ENCODE measurements at regions not wholly inside any gene's neighbourhood (a gene's known extent, or its start where the extent isn't known, plus 50 kb on each side); places are given as distances from the start of the nearest gene placed in this dataset.
"Not testable (repeated sequence)": the region's sequence is repeated elsewhere in the genome, so short reads cannot be mapped to it uniquely, and the experiment has no call there.

- H3K9ac ChIP-seq; H3K27me3 ChIP-seq; H3K27ac ChIP-seq; H3K4me3 ChIP-seq; H4K20me1 ChIP-seq; H3K36me3 ChIP-seq; H3K9me3 ChIP-seq (replicated peaks in 1 of 11); H3K4me1 ChIP-seq; H3K4me2 ChIP-seq: not testable (repeated sequence)
Observed at GRCh38 chr22:10749423-10749822, 4778.6 kb upstream of the OR11H1 start.

- H3K4me1 ChIP-seq; H4K20me1 ChIP-seq; H3K9me3 ChIP-seq (replicated peaks in 1 of 11); H3K27ac ChIP-seq; H3K27me3 ChIP-seq; H3K36me3 ChIP-seq; H3K4me3 ChIP-seq; H3K9ac ChIP-seq; H3K4me2 ChIP-seq: not testable (repeated sequence)
Observed at GRCh38 chr22:10753566-10753965, 4774.4 kb upstream of the OR11H1 start.

- not testable (repeated sequence) for H3K9me3 ChIP-seq (replicated peaks in 1 of 11); H4K20me1 ChIP-seq; H3K27ac ChIP-seq; H3K4me2 ChIP-seq; H3K9ac ChIP-seq; H3K4me3 ChIP-seq; H3K36me3 ChIP-seq; H3K27me3 ChIP-seq; H3K4me1 ChIP-seq
Observed at GRCh38 chr22:10755350-10755749, 4772.6 kb upstream of the OR11H1 start.

- not testable (repeated sequence) for H3K4me1 ChIP-seq; H3K9me3 ChIP-seq (replicated peaks in 1 of 11); H3K27me3 ChIP-seq; H3K4me3 ChIP-seq; H4K20me1 ChIP-seq; H3K27ac ChIP-seq; H3K9ac ChIP-seq; H3K36me3 ChIP-seq; H3K4me2 ChIP-seq
Observed at GRCh38 chr22:10760418-10760817, 4767.6 kb upstream of the OR11H1 start.

GRCh38 chr22:10766320-10766719 is 4761.7 kb upstream of the OR11H1 start:
- not testable (repeated sequence) for H3K9ac ChIP-seq, H3K4me2 ChIP-seq, H3K27ac ChIP-seq, H3K27me3 ChIP-seq, H4K20me1 ChIP-seq, H3K4me1 ChIP-seq, H3K4me3 ChIP-seq, H3K36me3 ChIP-seq
- peaks cover 19 to 37% (median 30%) of the 10 kb centered on the region in 11 experiments for H3K9me3 ChIP-seq (replicated peaks in 1 of 11)

GRCh38 chr22:10768875-10769274 is 4759.1 kb upstream of the OR11H1 start:
- not testable (repeated sequence) for H3K4me2 ChIP-seq, H4K20me1 ChIP-seq, H3K27me3 ChIP-seq, H3K4me1 ChIP-seq, H3K4me3 ChIP-seq, H3K36me3 ChIP-seq, H3K27ac ChIP-seq, H3K9ac ChIP-seq
- peaks cover 19 to 50% (median 37%) of the 10 kb centered on the region in 11 experiments for H3K9me3 ChIP-seq (replicated peaks in 1 of 11)

- H3K9me3 ChIP-seq (replicated peaks in 1 of 11) = peaks cover 13 to 46% (median 35%) of the 10 kb centered on the region in 11 experiments
- not testable (repeated sequence) for H3K4me3 ChIP-seq, H3K36me3 ChIP-seq, H3K9ac ChIP-seq, H3K4me2 ChIP-seq, H3K4me1 ChIP-seq, H3K27me3 ChIP-seq, H4K20me1 ChIP-seq, H3K27ac ChIP-seq
Observed at GRCh38 chr22:10771744-10772143, 4756.2 kb upstream of the OR11H1 start.

- H3K36me3 ChIP-seq, H3K4me3 ChIP-seq, H3K4me1 ChIP-seq, H3K9ac ChIP-seq, H4K20me1 ChIP-seq, H3K4me2 ChIP-seq, H3K27me3 ChIP-seq, H3K27ac ChIP-seq: not testable (repeated sequence)
- H3K9me3 ChIP-seq (replicated peaks in 1 of 11) = peaks cover 3 to 31% (median 19%) of the 10 kb centered on the region in 11 experiments
Observed at GRCh38 chr22:10773341-10773740, 4754.7 kb upstream of the OR11H1 start.

- H3K9me3 ChIP-seq (replicated peaks in 1 of 11) = peaks cover 2 to 24% (median 12%) of the 10 kb centered on the region in 11 experiments; a peak in 16 of 22 replicates
- H3K36me3 ChIP-seq, H3K9ac ChIP-seq, H3K27me3 ChIP-seq, H3K4me3 ChIP-seq, H3K4me1 ChIP-seq, H4K20me1 ChIP-seq, H3K27ac ChIP-seq, H3K4me2 ChIP-seq: not testable (repeated sequence)
Observed at GRCh38 chr22:10775601-10776357, 4752.2 kb upstream of the OR11H1 start.

- not testable (repeated sequence) for H3K4me2 ChIP-seq, H4K20me1 ChIP-seq, H3K27ac ChIP-seq, H3K27me3 ChIP-seq, H3K9ac ChIP-seq, H3K4me1 ChIP-seq, H3K36me3 ChIP-seq, H3K4me3 ChIP-seq
- peaks cover 7 to 23% (median 14%) of the 10 kb centered on the region in 11 experiments; a peak in 16 of 22 replicates for H3K9me3 ChIP-seq (replicated peaks in 1 of 11)
Observed at GRCh38 chr22:10776358-10776729, 4751.6 kb upstream of the OR11H1 start.

- not testable (repeated sequence) for H3K9ac ChIP-seq, H3K27ac ChIP-seq, H3K4me2 ChIP-seq, H3K36me3 ChIP-seq, H4K20me1 ChIP-seq, H3K4me1 ChIP-seq, H3K4me3 ChIP-seq, H3K27me3 ChIP-seq
- H3K9me3 ChIP-seq (replicated peaks in 1 of 11) = peaks cover under 1 to 19% (median 10%) of the 10 kb centered on the region in 11 experiments; a peak in 16 of 22 replicates
Observed at GRCh38 chr22:10777733-10778132, 4750.3 kb upstream of the OR11H1 start.

Measured in BLaER1 treated with 17β-estradiol and CSF1 and Interleukin-3, amounts not matched to agents 10 nM and 100 nM (cell line).